GM19035 (cell line): ENCODE measurements at regions not wholly inside any gene's neighbourhood (a gene's known extent, or its start where the extent isn't known, plus 50 kb on each side); places are given as distances from the start of the nearest gene placed in this dataset.

ENCODE experiments used
- ATAC-seq: cut with Tn5 transposase; IDR thresholded peaks from one replicate; pipeline ENCODE4 v1.9.1; 2021; ENCODE audit not compliant: unreplicated experiment

GRCh38 chr2:163859951-163860350, 124.1 kb upstream of the FIGN start:
- ATAC-seq = no peak

GRCh38 chr2:163856941-163857340, 121.1 kb upstream of the FIGN start:
- no peak for ATAC-seq

- ATAC-seq = no peak
These were observed 116.8 kb upstream of the FIGN start for GRCh38 chr2:163852616-163853015.

GRCh38 chr2:163849756-163850435, 114.1 kb upstream of the FIGN start:
- no peak for ATAC-seq

GRCh38 chr2:163838890-163839289, 103.1 kb upstream of the FIGN start:
- ATAC-seq = no peak

GRCh38 chr2:163836167-163836566, 100.4 kb upstream of the FIGN start:
- ATAC-seq = no peak

GRCh38 chr2:163834841-163835240, 99.0 kb upstream of the FIGN start:
- ATAC-seq = no peak

- no peak for ATAC-seq
These were observed 98.4 kb upstream of the FIGN start for GRCh38 chr2:163834221-163834620.

- ATAC-seq = no peak
These were observed 93.0 kb upstream of the FIGN start for GRCh38 chr2:163828771-163829170.

GRCh38 chr2:163822033-163822432, 86.2 kb upstream of the FIGN start:
- no peak for ATAC-seq

GRCh38 chr2:163812926-163813520, 77.2 kb upstream of the FIGN start:
- ATAC-seq = no peak

- ATAC-seq = no peak
These were observed 72.6 kb upstream of the FIGN start for GRCh38 chr2:163808406-163808805.

GRCh38 chr2:163802284-163802683, 66.5 kb upstream of the FIGN start:
- ATAC-seq = no peak

- no peak for ATAC-seq
These were observed 65.7 kb upstream of the FIGN start for GRCh38 chr2:163801486-163801885.

GRCh38 chr2:163800951-163801381, 65.2 kb upstream of the FIGN start:
- ATAC-seq = no peak

GRCh38 chr2:163799807-163800206, 64.0 kb upstream of the FIGN start:
- no peak for ATAC-seq

- no peak for ATAC-seq
These were observed 58.8 kb upstream of the FIGN start for GRCh38 chr2:163794635-163795034.
